ENCODE measurements at regions not wholly inside any gene's neighbourhood (a gene's known extent, or its start where the extent isn't known, plus 50 kb on each side); places are given as distances from the start of the nearest gene placed in this dataset.

DNA sequence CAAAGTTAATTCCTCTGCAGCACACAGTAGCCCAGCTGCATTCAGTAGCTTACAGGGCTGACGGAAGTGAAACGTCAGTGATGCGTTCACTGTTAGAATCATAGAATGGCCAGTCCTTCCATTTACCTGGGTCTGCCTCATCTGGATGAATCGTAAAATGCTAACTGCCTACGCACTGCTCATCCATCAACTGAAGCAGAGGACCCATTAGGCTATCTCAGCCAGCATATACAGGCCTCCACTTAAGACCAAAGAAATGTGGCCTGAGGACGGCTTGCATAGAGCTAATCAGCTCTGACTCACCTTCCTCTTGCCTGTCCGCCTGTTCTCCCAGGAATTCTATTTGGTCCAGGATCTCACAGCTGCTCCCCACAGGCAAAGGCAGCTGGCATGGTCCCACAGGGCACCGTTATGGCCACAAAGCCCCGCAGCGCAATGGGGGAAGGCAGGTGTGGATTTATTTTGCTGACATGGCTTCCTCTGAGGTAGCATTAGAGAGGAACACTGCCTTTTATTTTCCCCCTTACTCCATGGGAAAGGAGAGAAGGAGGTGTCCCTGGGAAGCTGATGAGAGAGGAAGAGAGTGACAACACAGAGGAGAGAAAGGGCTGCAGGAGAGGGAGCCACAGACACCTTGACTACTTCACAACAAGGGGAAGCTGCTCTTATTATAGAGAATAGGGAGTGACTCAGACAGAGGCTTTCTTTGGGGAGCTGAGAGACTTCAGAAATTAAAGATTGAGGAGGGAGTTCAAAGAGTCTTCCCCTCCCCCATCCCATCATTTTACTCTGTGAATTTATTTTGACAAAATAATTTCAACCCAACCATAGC is 177.6 kb downstream of the HHIPL2 start:
- DNase-seq (ENCODE audit: low read depth) = peak; percentile 71

- DNase-seq (ENCODE audit: low read depth) = no peak
Observed at GRCh38 chr1:222369148-222369547, 178.8 kb downstream of the HHIPL2 start.

- DNase-seq (ENCODE audit: low read depth) = no peak
Observed at GRCh38 chr1:222358100-222358499, 189.8 kb downstream of the HHIPL2 start.

- DNase-seq (ENCODE audit: low read depth) = no peak
Observed at GRCh38 chr1:222357252-222357651, 190.7 kb downstream of the HHIPL2 start.

GRCh38 chr1:222347627-222348026 is 200.3 kb downstream of the HHIPL2 start:
- no peak for DNase-seq (ENCODE audit: low read depth)

DNA sequence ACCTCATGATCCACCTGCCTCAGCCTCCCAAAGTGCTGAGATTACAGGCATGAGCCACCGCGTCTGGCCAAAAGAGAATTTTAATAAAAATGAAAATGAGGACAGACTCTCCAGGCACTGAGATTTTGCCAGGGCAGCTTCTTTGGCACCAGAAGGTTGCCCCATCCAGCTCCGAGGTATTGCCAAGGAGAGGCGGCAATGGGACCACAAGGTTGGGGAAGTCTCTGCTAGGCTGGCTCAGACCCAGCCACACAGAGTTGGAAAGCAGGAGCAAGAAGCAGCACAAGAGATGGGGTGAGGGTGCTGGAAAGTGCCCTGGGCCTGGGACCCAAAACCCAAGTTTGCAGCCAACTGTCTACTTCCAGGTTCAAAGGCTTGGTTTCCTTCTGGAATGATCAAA is 200.9 kb downstream of the HHIPL2 start:
- DNase-seq (ENCODE audit: low read depth) = no peak

DNA sequence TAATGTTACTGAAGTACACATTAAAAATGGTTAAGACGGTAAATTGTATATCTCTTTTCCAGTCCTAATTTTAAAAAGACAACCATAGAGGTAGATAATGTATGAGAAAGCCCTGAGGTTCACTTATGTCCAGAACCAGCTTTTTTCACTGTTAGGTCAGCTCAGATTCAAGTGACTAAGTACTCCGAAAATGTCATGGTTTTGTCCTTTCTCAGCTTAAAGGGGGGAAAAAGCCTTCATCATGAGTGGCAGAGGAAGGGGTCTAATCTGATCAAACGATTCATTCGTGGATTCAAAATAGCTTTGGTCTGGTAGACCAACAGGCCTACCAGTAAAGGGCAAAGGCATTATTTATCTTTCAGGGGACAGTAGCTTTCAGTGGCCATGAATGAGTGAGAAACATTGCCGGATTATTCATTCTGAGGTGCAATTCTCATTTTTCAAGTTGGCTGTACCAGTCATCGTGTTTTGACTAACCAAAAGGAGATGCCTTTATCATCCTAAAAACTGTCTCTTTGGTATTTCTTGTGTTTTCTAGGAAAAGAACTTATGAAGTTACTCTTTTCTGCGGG is 208.4 kb downstream of the HHIPL2 start:
- no peak for DNase-seq (ENCODE audit: low read depth)

GRCh38 chr1:222335586-222335985 is 212.3 kb downstream of the HHIPL2 start:
- no peak for DNase-seq (ENCODE audit: low read depth)

DNA sequence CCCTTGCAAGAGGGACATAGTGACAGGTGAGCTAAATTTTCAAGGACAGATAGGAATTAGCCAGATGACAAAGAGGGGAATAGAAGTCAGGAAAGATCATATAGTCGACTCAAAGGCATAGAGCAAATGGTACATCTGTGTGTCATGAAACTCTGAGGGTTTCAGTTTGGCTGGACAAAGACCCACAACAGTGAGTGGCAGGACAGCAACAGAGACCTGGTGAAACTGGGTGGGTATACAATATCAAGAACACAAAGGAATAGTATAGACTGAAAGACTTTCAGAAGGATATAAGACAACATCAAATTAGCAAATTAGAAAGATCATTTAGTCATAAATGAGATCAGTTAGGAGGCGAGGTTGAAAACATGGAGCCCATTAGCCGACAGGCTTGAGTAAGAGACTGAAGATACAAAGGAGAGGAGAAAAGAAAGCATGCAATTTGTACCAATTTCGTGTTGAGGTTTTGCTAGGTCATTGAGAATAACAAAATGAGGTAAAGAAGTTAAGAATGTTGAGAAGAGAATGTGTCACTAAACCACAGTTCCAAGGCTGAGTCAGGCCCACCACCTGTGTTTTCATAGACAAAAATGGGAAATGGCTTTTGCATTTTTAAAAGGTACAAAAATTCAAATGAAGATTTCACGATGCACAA is 213.8 kb downstream of the HHIPL2 start:
- peak; percentile 69 for DNase-seq (ENCODE audit: low read depth)

GRCh38 chr1:222331765-222332164 is 216.1 kb downstream of the HHIPL2 start:
- no peak for DNase-seq (ENCODE audit: low read depth)

DNA sequence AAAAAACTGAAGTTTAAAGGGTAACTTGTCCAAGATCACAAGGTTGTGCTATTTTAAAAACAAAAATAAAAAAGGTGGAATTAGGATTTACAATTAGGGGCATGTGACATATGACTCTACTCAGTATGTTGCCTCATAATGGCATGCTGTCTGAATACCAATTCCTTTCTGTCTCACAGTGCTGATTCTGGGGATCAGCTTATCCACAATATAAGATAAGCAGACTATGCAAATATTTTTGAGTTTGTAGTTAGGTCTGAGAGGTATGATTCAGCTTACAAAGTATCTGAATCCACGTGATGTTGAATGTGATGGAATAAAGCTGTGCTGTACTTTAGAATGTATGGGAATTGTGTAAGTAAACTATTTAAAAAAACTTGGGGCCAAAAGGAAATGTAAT is 216.6 kb downstream of the HHIPL2 start:
- peak; percentile 65 for DNase-seq (ENCODE audit: low read depth)

DNA sequence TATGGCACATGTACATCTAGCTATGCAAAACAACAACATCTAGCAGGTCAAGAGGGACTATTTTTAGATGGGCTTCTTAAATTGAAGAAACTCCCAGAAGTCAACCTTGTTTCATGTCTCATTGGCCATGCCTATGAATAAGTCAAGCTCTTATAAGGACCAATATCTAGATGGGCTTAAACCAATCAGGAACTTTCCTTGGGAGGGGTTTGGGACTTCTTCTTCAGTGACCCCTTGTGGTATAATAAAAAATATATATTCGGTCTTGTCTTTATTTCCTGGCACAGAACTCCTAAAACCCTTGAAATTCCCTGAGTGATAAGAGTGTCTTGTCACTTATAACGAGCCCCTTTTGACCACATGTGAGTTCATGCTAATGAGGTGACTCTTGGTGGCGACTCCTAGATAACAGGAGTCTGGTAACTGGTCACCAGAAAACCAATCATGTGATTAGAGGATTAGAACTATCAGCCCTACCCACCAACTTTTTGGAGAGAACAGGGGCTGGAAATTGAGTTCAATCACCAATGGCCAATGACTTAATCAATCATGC is 218.3 kb downstream of the HHIPL2 start:
- DNase-seq (ENCODE audit: low read depth) = no peak

DNA sequence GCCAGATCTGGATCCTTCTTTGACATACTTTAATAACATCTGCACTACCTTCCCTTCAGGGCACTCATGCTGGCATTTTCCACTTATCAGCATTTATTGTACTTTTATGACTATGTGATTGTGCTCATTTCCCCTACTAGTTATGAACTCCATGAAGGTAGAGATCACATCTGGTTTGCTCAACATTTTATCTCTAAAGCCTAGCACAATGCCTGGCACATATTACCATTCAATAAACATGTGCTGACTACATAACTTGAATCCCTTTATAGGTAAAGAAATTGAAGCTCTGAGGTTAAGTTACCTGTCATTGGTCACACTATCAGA is 221.2 kb downstream of the HHIPL2 start:
- DNase-seq (ENCODE audit: low read depth) = no peak

GRCh38 chr1:222326006-222326709 is 221.7 kb downstream of the HHIPL2 start:
- no peak for DNase-seq (ENCODE audit: low read depth)

DNA sequence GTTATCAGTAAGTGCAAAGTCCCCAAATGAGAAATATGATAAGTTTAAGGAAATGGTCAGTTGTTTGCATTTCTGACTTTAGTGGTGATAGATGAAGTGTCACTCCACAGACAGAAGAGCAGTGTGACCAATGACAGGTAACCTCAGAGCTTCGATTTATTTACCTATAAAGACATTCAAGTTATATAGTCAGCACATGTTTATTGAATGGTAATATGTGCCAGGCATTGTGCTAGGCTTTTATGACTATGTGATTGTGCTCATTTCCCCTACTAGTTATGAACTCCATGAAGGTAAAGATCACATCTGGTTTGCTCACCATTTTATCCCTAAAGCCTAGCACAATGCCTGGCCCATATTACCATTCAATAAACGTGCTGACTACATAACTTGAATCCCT is 222.4 kb downstream of the HHIPL2 start:
- no peak for DNase-seq (ENCODE audit: low read depth)

DNA sequence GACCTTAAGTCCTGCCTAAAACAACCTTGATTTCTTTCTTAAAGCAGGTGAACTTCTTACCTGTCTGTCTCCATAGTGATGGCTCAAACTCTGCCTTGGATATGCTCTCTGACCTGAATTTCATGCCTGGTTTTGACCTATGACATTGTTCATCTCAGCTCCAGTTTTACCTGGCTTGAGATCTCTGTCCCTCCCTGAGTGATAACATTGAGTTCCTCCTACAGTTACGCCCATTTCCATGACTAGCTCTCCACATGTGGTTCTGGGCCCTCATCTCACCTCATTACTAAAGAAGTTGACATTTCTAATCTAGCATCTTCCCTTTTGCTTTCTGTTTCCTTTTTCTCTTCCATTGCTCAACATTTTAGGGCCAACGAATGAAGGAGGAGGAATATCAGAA is 233.1 kb downstream of the HHIPL2 start:
- DNase-seq (ENCODE audit: low read depth) = no peak

DNA sequence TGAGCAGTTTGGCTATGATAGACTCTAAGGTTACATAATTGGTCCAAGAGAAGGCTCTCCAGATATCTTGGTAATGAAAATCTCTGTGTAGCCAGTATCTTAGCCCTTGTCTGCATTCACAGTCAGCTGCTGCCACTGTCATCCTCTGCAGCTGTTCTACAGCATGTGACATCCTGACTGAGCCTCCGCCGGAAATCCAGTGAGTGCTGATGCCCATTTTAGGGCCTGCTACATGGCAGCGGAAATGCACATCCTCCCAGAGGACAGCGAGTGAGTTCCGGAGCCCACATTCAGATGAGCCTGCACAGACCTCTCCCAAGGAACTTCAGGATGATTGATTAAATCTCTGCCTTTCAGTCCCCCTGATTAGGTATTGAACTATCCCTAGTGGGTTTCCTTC is 237.1 kb downstream of the HHIPL2 start:
- DNase-seq (ENCODE audit: low read depth) = no peak

- no peak for DNase-seq (ENCODE audit: low read depth)
Observed at GRCh38 chr1:222307621-222308020, 240.3 kb downstream of the HHIPL2 start.

- no peak for DNase-seq (ENCODE audit: low read depth)
Observed at GRCh38 chr1:222306512-222306911, 241.4 kb downstream of the HHIPL2 start.

- no peak for DNase-seq (ENCODE audit: low read depth)
Observed at GRCh38 chr1:222306011-222306410, 241.9 kb downstream of the HHIPL2 start.

DNA sequence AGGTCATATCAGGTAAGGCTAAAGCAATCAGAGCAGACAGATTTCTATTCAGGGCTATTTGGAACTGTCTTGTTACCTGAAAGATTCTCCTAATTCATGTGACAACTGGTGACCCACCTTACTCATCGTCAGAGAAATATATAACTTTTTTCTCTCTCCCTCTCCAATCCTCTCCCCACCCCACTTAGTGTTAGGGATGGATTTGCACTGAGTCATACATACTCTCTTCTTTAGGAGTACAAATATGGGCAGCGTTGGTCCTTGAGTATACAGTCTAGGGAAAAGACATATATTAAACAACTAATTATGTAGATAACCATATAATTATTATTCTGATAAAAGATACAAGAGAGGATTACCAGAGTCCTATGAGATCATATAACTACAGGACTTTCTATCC is 246.3 kb downstream of the HHIPL2 start:
- DNase-seq (ENCODE audit: low read depth) = no peak

- no peak for DNase-seq (ENCODE audit: low read depth)
Observed at GRCh38 chr1:222299524-222299923, 248.4 kb downstream of the HHIPL2 start.

- DNase-seq (ENCODE audit: low read depth) = no peak
Observed at GRCh38 chr1:222290866-222291265, 257.0 kb downstream of the HHIPL2 start.

Measured in HS-27A (cell line).